CD4-positive, alpha-beta T cell treated with Interleukin-4 for 1 hour (primary cell): ENCODE measurements at regions not wholly inside any gene's neighbourhood (a gene's known extent, or its start where the extent isn't known, plus 50 kb on each side); places are given as distances from the start of the nearest gene placed in this dataset.

Experiments
- DNase-seq, 2 donors: peaks; one replicate each; pipeline ENCODE4 v3.0.0-alpha.2; 2020 to 2022

DNA sequence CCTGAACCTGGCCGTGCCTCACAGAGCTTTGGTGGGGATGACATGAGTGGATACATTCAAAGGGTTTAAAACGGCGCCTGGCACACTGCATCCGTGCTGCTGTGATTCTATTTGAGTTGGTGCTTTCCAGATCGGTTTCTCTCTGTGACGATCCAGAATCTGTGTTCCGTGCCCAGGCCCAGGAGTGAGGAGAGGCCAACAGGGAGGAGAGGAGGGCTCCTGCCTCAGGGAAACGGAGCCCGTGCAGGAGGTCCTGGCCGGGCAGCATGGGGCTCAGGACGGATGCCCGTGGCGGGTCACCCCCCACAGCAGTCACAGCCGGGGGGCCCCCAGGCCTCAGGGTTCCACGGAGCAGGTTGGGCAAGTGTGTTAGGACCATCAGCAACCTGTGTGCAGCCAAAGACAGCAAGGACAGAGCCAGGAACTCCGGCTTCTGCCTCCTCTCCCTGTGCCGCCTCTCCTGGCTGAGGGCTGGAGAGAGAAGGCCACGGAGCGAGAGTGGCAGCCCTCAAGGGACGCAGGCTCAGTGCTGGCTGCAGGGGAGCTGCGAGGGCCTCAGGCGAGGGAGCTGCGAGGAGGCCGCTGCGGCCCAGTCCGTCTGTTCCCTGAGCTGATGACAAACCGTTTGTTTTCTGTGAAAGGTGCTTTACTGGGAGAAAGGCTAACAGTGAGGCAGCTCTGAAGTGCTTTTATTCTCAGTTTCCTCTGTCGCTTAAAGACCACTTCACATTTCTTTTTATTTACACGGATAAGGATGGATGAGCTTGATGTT lies 99.3 kb downstream of the METRNL start:
- DNase-seq: peak in 1 of 2 donors; percentile 3

DNA sequence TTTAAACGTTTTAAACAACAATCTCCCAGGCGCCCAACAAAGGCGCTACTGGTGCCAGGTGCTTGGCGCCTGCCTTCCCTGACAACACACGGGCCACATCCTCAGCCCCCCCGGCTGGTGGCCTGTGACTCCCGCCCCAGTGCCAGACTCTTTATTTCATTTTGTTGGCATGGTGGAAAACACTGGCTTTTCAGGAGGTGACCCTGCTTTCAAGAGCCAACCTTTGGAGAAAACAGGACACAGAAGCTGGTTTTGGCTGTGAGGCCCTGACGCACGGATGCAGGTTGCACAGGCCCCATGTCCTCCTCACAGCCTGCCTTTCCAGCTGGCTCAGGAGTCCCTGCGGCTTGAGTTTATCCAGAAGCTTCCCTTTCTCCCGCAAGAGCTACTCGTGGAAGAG lies 100.0 kb downstream of the METRNL start:
- DNase-seq: peak in 1 of 2 donors; percentile 5

DNA sequence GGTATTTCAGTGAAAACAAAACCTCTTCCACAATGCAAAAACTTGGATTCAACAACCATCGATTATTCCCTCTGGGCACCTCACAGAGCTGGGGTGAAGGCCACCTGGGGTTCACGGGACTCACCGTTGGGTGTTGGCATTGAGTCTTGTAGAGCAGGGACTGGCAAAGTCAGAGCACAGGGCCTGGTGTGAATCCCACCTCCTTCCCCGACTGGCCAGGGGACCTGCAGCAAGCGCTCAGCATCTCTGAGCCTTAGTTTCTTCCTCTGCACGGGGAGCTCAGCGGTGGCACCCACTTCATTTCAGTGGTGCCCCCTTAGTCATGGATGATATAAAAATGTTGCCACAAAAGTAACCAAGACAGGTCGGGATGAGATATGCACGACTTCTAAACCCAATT lies 100.4 kb downstream of the METRNL start:
- DNase-seq: peak in 1 of 2 donors; percentile 6

DNA sequence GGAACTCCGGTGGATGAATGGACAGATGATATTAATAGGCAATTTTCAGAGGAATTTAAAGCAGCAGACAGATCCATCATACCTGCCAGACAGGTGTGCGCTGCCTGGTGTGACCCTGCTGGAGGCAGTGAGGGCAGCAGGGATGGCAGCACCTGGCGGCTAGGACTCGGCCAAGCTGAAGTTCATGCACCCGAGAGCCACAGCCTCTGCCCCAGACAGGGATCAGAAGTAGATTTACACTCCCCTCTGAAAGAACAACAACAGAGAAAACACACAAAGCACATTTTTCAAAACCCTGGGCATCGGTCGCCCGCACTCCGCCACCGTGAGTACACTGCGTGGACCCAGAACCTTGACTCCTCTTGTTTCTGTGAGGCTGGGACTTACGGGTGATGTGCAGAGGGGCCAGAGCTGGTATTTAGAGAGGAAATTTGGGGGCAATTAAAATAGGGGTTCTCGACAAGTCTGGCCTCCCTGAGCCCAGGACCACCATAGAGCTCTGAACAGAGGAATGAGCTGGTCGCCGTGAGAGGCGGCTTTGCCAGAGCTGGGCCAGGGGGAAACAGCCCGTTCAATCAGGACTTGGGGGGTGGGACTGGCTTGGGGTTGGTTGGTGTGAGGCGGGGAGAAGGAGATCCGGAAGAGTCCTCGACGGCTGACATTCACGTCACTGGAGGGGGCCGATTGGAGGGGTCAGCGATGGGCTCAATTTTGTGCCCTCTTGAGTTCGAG lies 101.0 kb downstream of the METRNL start:
- no peak for DNase-seq

GRCh38 chr17:83180996-83181481 lies 101.6 kb downstream of the METRNL start:
- peak in 1 of 2 donors; percentile 11 for DNase-seq

DNA sequence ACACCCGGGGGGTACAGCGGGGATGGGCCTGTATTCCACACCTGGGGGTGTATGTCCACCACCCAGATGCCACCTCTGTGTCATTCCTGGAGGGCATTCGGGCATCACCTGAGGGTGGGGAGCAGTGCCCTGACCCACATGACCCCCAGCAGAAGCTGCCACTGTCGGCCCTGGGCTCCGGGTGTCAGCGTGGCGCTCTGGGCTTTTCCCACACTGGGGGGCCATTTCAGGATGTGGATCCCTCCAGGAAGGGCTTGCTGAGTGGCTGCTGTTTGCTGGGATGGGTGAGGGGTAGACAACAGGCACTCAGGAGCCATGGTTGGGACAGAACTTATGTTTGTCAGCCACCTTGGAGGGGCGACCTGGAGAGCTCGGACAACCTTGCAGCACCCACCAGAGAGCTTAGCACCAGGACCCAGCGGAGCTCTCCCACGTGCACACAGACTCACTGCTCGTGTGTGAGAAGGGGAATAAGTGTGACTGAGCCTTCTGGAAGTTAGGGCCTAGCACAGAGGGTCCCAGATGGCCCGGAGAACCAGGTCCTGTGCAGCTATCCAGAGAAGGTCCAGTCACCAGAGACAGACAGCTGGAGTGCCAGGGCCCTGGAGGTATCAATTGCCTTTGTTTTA lies 102.7 kb downstream of the METRNL start:
- peak in 1 of 2 donors; percentile 7 for DNase-seq

GRCh38 chr17:83182620-83183101 lies 103.3 kb downstream of the METRNL start:
- peak in 1 of 2 donors; percentile 49 for DNase-seq

DNA sequence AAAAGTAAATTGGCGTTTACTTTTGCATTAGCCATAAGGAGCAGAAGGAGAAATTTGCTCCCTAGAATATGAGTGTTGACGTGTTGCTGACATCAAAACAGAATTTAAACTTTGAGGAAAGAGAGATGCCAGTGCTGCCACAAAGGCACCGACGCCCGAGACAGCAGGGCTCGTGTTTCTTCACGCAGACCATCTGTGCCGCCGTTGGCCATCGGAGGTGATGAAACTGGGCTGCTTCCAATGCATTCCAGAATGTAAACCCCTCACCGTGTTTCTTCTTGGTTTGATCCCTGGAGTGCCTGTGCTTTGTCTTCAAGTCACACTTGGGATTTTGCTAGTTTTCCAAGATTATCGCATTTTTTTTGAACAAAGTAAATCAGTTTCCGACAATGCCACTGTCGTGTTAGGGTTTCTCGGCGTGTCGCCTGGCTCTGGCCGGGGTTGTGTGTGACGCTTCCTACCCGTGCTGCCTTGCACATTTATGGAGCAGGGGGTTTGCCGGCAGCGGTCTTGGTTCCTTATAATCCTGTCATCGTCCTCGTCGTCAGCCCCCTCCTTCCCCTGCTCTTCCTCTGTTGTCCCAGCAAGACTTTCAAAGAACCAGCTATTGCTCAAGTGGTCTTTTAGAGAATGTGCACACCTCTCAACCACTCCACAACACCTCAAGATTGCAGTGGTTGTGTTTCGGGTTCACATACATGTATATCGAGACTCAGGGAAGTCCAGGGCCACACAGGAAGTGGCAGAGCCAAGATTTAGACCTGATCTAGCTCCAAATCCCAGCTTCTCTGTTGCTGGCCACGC lies 103.9 kb downstream of the METRNL start:
- DNase-seq: peak in 1 of 2 donors; percentile 9

- DNase-seq: peak in 1 of 2 donors; percentile 9
Measured at GRCh38 chr17:83183951-83184506, 104.6 kb downstream of the METRNL start.

DNA sequence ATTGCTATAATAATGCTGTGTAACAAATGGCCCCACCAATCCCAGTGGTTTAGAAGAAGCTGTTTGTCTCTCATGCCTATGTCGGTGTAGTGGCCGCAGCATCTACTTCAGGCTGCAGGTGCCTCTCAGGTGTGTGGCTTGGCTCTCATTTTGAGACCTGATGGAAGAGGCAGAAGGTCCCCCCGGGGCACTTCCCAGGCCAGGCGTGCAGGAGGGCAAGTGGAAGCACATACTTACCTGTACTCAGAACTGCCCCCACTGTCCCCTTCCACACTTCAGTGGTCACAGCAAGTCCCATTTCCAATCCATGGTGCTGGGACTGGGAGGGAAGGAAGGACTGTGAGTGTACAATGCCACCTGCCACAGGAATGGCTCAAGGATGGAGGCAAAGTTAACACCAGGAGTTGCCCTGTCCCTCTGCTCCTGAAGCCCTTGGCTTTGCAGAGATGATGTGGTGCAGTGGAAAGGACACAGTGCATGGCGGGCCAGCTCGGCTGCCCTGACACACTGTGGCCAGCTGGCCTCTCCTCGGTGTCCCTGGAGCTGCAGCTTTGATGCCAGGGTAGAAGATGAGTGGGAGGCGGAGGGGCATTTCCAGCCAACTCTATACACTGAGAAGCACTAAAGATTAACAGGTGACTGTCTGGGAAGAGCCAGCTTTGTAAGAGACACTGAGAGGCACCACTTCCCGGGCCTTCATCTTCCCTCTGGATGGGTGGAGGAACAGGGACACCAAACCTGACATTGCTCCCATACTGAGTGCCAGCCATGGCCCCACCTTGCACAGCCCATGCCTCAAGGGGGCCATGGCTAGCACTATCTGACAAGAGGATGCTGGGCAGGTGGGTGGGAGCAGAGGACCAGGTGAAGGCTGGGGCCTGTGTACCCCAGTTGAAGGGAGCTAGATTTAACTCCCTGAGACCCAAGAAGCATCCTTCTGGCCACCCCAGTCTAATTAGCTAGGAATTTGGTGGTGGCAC lies 105.9 kb downstream of the METRNL start:
- peak in 1 of 2 donors; percentile 1 for DNase-seq

DNA sequence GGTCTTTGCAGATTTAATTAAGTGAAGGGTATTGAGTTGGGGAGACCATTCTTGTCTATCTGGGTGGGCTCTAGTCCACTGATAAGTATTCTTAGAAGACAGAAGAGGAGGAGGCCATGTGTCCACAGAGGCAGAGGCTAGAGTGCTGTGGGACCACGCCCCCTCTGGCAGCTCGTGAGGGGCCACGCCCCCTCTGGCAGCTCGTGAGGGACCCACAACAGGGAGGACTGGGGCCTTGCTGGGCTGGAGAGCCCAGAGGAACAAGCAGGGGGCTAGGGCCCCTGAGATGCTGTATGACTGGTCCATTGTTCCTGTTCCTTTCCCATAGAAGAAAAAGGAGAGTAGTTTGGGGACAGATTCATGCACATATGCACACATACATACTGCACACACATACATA lies 106.8 kb downstream of the METRNL start:
- peak in 1 of 2 donors; percentile 10 for DNase-seq

GRCh38 chr17:83186751-83187421 lies 107.5 kb downstream of the METRNL start:
- DNase-seq: peak in 1 of 2 donors; percentile 8

- DNase-seq: peak in 1 of 2 donors; percentile 10
Measured at GRCh38 chr17:83187782-83188311, 108.4 kb downstream of the METRNL start.

DNA sequence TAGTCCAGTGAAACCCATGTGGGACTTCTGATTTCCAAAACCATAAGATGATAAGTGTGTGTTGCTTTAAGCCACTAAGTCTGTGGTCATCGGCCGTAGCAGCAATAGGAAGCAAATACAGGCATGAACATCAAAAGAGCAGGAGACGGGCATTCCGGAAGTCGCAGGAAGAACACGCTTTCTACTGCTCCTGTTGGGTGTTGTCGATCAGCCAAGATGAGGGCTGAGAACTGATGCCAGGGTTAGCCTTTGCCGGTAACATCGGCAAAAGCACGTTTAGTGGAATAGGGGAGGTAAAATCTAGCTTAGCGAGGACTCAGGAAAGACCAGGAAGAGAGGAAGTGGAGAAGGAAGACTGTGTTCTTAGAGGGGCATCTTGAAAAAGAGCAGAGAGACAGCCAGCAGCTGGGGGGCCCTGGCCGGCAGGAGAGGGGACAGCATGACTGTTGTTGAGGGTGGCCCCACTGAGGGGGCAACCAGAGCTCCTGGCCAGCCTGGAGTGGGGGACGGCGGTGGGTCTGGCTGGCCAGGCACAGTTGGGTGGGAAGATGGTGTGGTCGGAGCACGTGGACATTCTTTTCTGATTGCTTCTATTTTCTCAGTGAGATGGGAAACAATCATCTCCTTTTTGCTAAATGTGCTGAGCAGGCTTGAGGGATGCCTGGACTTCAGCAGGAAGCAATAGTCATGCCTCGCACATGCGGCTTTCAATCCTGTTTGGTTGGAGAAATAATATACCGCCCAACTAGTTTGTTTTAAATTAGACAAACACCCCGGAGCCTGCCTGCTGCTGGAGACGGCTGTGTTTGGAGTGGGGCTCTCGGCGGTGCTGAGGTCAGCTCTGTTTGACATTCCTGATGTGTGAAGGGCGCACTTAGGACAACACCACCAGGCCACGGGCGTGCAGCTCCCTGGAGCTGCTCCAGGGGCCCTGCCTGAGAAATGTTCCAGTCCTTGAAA lies 109.9 kb downstream of the METRNL start:
- peak in 1 of 2 donors; percentile 8 for DNase-seq

- no peak for DNase-seq
Measured at GRCh38 chr17:83190004-83190385, 110.6 kb downstream of the METRNL start.

DNA sequence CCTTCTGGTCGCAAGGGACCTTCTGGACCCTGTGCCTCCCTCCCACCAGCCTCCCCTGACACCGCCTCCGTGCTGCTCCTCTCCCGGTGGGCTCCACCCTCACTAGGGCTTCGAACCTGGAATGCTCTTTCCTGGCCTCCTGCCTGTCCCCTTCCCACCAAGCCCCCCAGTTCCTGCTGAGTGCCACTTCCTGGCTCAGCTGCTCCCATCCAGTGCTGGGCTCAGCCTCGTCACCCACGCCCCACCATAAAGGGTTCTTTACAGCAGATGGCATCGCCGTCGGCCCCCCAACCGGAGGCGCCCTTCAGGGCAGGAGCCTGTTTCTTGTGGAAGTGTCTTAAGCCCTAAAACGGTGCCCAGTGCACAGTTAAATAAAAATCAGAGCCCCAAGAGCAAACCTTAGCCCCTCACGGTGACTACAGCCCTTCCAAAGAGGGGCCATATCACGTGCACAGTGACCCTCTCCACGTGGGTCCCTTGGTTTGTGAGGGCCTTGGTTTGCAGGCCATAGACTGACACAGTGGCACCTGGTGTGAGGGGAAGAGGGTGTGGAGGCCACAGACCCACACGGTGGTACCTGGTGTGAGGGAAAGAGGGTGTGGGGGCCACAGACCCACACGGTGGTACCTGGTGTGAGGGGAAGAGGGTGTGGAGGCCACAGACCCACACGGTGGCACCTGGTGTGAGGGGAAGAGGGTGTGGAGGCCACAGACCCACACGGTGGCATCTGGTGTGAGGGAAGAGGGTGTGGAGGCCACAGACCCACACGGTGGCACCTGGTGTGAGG lies 111.4 kb downstream of the METRNL start:
- DNase-seq: peak in 1 of 2 donors; percentile 10

- peak in 1 of 2 donors; percentile 7 for DNase-seq
Measured at GRCh38 chr17:83191388-83192160, 112.2 kb downstream of the METRNL start.
